ENCODE measurements at regions not wholly inside any gene's neighbourhood (a gene's known extent, or its start where the extent isn't known, plus 50 kb on each side); places are given as distances from the start of the nearest gene placed in this dataset.

GRCh38 chr11:71080239-71081097 is 171.9 kb downstream of the SHANK2 start (continued):
- no peak for TF ChIP-seq ZBTB21 (tag by site-specific recombination; IDR thresholded peaks at IDR 0.05)
- TF ChIP-seq KLF9 (tag by site-specific recombination; IDR thresholded peaks at IDR 0.05; ENCODE audit: low read depth), result no peak

- CTCF ChIA-PET, result interaction anchor here (0.6 to 1.7 kb wide), 11 partner anchors 9 to 1688 kb away, joined by 3 to 6 read pairs (median 4); no protein-coding TSS in a partner anchor
- Histone ChIP-seq H3K4me1 (ENCODE audit: control insufficient read depth, insufficient read depth, low read length) (no peaks in the 10 kb centered on the region), H3K9me3 (ENCODE audit: control insufficient read depth, insufficient read depth, low read depth, low read length) (no peaks in the 10 kb centered on the region), H3K36me3 (ENCODE audit: control insufficient read depth in 2 of 2, insufficient read depth in 1 of 2, low read length in 2 of 2) (no peaks in the 10 kb centered on the region), H3K4me3 (ENCODE audit: low read depth, low read length) (no peak overlapping the region), H3K27ac (ENCODE audit: extremely low read depth, low read depth, low read length) (no peak overlapping the region)
- POLR2A ChIA-PET, result no interaction called here
- TF ChIP-seq ZNF560 (tag by site-specific recombination; IDR thresholded peaks at IDR 0.05; ENCODE audit: borderline replicate concordance) (no peak), ZNF211 (tag by site-specific recombination; IDR thresholded peaks at IDR 0.05; ENCODE audit: low read depth) (no peak)
- TF ChIP-seq, protein P1, sequence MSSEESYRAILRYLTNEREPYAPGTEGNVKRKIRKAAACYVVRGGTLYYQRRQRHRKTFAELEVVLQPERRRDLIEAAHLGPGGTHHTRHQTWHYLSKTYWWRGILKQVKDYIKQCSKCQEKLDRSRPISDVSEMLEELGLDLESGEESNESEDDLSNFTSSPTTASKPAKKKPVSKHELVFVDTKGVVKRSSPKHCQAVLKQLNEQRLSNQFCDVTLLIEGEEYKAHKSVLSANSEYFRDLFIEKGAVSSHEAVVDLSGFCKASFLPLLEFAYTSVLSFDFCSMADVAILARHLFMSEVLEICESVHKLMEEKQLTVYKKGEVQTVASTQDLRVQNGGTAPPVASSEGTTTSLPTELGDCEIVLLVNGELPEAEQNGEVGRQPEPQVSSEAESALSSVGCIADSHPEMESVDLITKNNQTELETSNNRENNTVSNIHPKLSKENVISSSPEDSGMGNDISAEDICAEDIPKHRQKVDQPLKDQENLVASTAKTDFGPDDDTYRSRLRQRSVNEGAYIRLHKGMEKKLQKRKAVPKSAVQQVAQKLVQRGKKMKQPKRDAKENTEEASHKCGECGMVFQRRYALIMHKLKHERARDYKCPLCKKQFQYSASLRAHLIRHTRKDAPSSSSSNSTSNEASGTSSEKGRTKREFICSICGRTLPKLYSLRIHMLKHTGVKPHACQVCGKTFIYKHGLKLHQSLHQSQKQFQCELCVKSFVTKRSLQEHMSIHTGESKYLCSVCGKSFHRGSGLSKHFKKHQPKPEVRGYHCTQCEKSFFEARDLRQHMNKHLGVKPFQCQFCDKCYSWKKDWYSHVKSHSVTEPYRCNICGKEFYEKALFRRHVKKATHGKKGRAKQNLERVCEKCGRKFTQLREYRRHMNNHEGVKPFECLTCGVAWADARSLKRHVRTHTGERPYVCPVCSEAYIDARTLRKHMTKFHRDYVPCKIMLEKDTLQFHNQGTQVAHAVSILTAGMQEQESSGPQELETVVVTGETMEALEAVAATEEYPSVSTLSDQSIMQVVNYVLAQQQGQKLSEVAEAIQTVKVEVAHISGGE (tag by site-specific recombination; conservative IDR thresholded peaks at IDR 0.05; ENCODE audit: low read depth), result no peak
Observed at GRCh38 chr11:71079795-71080194, 172.6 kb downstream of the SHANK2 start.

DNA sequence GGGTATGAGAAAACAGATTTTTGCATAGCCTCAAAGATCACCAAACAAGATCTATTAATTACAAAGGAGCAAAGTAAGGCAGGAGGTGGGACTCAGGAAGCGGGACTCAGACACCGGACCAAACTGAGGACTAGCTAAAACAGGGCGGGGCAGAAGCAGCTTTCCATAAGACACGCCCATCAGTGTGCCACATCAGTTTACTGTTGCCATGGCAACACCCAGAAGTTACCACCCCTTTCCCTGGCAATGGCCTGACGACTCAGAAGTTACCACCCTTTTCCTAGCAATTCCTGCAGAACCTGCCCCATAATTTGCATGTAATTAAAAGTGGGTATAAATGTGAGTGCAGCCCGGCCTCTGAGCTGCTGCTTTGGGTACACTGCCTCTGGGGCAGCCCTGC is 173.9 kb downstream of the SHANK2 start:
- ChIA-PET CTCF (interaction anchor here (0.6 to 1.4 kb wide), 4 partner anchors 158 to 595 kb away, joined by 3 to 7 read pairs (median 3); no protein-coding TSS in a partner anchor), POLR2A (no interaction called here)
- H3K4me3 ChIP-seq (ENCODE audit: low read depth, low read length), result no peak overlapping the region
- H3K36me3 ChIP-seq (ENCODE audit: control insufficient read depth in 2 of 2, insufficient read depth in 1 of 2, low read length in 2 of 2), result no peaks in the 10 kb centered on the region
- no peaks in the 10 kb centered on the region for H3K4me1 ChIP-seq (ENCODE audit: control insufficient read depth, insufficient read depth, low read length)
- no peaks in the 10 kb centered on the region for H3K9me3 ChIP-seq (ENCODE audit: control insufficient read depth, insufficient read depth, low read depth, low read length)
- no peak overlapping the region for H3K27ac ChIP-seq (ENCODE audit: extremely low read depth, low read depth, low read length)
- TF ChIP-seq ZNF202 (tag by site-specific recombination; IDR thresholded peaks at IDR 0.05; ENCODE audit: borderline replicate concordance), result no peak
- no peak for TF ChIP-seq YY2 (tag by site-specific recombination; IDR thresholded peaks at IDR 0.05)
- TF ChIP-seq FEZF1 (tag by site-specific recombination; IDR thresholded peaks at IDR 0.05), result no peak
- TF ChIP-seq ZNF112 (tag by site-specific recombination; IDR thresholded peaks at IDR 0.05), result no peak
- no peak for TF ChIP-seq GLI2 (tag by site-specific recombination; IDR thresholded peaks at IDR 0.05; ENCODE audit: borderline replicate concordance, low read depth)
- TF ChIP-seq, protein P2, sequence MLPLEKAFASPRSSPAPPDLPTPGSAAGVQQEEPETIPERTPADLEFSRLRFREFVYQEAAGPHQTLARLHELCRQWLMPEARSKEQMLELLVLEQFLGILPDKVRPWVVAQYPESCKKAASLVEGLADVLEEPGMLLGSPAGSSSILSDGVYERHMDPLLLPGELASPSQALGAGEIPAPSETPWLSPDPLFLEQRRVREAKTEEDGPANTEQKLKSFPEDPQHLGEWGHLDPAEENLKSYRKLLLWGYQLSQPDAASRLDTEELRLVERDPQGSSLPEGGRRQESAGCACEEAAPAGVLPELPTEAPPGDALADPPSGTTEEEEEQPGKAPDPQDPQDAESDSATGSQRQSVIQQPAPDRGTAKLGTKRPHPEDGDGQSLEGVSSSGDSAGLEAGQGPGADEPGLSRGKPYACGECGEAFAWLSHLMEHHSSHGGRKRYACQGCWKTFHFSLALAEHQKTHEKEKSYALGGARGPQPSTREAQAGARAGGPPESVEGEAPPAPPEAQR (tag by site-specific recombination; IDR thresholded peaks at IDR 0.05), result no peak
- TF ChIP-seq ZNF791 (tag by site-specific recombination; IDR thresholded peaks at IDR 0.05), result no peak
- no peak for TF ChIP-seq ZNF707 (tag by site-specific recombination; IDR thresholded peaks at IDR 0.05)
- TF ChIP-seq, protein P3, sequence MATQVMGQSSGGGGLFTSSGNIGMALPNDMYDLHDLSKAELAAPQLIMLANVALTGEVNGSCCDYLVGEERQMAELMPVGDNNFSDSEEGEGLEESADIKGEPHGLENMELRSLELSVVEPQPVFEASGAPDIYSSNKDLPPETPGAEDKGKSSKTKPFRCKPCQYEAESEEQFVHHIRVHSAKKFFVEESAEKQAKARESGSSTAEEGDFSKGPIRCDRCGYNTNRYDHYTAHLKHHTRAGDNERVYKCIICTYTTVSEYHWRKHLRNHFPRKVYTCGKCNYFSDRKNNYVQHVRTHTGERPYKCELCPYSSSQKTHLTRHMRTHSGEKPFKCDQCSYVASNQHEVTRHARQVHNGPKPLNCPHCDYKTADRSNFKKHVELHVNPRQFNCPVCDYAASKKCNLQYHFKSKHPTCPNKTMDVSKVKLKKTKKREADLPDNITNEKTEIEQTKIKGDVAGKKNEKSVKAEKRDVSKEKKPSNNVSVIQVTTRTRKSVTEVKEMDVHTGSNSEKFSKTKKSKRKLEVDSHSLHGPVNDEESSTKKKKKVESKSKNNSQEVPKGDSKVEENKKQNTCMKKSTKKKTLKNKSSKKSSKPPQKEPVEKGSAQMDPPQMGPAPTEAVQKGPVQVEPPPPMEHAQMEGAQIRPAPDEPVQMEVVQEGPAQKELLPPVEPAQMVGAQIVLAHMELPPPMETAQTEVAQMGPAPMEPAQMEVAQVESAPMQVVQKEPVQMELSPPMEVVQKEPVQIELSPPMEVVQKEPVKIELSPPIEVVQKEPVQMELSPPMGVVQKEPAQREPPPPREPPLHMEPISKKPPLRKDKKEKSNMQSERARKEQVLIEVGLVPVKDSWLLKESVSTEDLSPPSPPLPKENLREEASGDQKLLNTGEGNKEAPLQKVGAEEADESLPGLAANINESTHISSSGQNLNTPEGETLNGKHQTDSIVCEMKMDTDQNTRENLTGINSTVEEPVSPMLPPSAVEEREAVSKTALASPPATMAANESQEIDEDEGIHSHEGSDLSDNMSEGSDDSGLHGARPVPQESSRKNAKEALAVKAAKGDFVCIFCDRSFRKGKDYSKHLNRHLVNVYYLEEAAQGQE (tag by site-specific recombination; IDR thresholded peaks at IDR 0.05), result no peak
- TF ChIP-seq ZBTB6 (tag by site-specific recombination; IDR thresholded peaks at IDR 0.05), result no peak
- TF ChIP-seq ZBTB1 (tag by site-specific recombination; IDR thresholded peaks at IDR 0.05), result no peak
- TF ChIP-seq ZNF529 (tag by site-specific recombination; IDR thresholded peaks at IDR 0.05; ENCODE audit: insufficient replicate concordance), result no peak
- no peak for TF ChIP-seq ZNF274 (IDR thresholded peaks at IDR 0.05; ENCODE audit: low read length)
- no peak for TF ChIP-seq ZNF274 (tag by site-specific recombination; IDR thresholded peaks at IDR 0.05; ENCODE audit: borderline replicate concordance)
- TF ChIP-seq KLF16 (tag by site-specific recombination; IDR thresholded peaks at IDR 0.05), result no peak

Measured in HEK293 (cell line).